ENCODE measurements at regions not wholly inside any gene's neighbourhood (a gene's known extent, or its start where the extent isn't known, plus 50 kb on each side); places are given as distances from the start of the nearest gene placed in this dataset.

DNA sequence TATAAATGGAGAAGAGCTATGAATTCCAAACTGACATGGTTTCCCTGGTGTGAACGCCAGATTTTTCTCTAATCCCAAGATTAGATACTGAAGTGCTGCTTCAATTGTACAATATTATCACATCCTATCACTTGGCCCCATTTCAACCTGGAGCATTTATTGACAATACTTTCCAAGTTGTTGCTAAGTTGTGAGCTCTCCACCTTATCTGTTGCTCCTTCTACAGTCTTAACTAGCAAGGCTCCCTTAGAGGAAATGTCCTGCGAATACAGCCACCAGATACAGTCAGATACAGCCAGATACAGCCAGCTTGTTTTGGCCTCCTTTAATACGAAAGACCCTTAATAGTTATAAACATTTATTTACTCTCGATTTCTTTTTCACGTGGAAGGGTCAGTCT, 466.3 kb upstream of the FAM241A start:
- no peak for TF ChIP-seq POLR2AphosphoS5 (IDR thresholded peaks at IDR 0.05; ENCODE audit: low read depth, low read length)
- no peak for TF ChIP-seq TCF7L2 (IDR thresholded peaks at IDR 0.05; ENCODE audit: low read depth, low read length)
- TF ChIP-seq, protein P1, sequence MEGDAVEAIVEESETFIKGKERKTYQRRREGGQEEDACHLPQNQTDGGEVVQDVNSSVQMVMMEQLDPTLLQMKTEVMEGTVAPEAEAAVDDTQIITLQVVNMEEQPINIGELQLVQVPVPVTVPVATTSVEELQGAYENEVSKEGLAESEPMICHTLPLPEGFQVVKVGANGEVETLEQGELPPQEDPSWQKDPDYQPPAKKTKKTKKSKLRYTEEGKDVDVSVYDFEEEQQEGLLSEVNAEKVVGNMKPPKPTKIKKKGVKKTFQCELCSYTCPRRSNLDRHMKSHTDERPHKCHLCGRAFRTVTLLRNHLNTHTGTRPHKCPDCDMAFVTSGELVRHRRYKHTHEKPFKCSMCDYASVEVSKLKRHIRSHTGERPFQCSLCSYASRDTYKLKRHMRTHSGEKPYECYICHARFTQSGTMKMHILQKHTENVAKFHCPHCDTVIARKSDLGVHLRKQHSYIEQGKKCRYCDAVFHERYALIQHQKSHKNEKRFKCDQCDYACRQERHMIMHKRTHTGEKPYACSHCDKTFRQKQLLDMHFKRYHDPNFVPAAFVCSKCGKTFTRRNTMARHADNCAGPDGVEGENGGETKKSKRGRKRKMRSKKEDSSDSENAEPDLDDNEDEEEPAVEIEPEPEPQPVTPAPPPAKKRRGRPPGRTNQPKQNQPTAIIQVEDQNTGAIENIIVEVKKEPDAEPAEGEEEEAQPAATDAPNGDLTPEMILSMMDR (IDR thresholded peaks at IDR 0.05) = no peak
- TF ChIP-seq, protein P2, sequence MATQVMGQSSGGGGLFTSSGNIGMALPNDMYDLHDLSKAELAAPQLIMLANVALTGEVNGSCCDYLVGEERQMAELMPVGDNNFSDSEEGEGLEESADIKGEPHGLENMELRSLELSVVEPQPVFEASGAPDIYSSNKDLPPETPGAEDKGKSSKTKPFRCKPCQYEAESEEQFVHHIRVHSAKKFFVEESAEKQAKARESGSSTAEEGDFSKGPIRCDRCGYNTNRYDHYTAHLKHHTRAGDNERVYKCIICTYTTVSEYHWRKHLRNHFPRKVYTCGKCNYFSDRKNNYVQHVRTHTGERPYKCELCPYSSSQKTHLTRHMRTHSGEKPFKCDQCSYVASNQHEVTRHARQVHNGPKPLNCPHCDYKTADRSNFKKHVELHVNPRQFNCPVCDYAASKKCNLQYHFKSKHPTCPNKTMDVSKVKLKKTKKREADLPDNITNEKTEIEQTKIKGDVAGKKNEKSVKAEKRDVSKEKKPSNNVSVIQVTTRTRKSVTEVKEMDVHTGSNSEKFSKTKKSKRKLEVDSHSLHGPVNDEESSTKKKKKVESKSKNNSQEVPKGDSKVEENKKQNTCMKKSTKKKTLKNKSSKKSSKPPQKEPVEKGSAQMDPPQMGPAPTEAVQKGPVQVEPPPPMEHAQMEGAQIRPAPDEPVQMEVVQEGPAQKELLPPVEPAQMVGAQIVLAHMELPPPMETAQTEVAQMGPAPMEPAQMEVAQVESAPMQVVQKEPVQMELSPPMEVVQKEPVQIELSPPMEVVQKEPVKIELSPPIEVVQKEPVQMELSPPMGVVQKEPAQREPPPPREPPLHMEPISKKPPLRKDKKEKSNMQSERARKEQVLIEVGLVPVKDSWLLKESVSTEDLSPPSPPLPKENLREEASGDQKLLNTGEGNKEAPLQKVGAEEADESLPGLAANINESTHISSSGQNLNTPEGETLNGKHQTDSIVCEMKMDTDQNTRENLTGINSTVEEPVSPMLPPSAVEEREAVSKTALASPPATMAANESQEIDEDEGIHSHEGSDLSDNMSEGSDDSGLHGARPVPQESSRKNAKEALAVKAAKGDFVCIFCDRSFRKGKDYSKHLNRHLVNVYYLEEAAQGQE (IDR thresholded peaks at IDR 0.05; ENCODE audit: insufficient read depth in 1 of 2, low read depth in 2 of 2, low read length in 1 of 2) = no peak
